Hippocampal formation (tissue), 2 donors: ENCODE measurements at regions not wholly inside any gene's neighbourhood (a gene's known extent, or its start where the extent isn't known, plus 50 kb on each side); places are given as distances from the start of the nearest gene placed in this dataset.

Source experiments
- DNase-seq, 2 donors: peaks; one replicate each; lab custom pipeline; 2025; lab: John Stamatoyannopoulos, UW

DNA sequence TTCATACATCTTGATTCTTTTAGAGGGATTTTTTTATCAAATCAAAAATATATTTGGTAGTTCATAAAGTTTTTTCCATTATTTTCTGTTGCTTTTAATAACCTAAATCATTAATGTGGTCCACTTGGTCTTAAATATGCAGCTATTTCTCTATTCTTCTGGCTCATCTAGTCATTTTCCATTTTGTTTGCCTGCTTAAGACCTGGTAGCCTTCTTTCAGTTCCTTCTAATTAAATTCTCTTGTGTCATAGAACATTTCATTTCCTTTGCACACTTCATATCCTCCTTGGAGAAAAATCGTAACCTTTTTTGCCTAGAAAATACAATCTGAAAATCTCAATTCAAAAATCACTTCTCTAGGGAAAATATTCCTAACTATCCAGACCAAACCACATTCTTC, 387.0 kb downstream of the LRFN5 start:
- no peak for DNase-seq

DNA sequence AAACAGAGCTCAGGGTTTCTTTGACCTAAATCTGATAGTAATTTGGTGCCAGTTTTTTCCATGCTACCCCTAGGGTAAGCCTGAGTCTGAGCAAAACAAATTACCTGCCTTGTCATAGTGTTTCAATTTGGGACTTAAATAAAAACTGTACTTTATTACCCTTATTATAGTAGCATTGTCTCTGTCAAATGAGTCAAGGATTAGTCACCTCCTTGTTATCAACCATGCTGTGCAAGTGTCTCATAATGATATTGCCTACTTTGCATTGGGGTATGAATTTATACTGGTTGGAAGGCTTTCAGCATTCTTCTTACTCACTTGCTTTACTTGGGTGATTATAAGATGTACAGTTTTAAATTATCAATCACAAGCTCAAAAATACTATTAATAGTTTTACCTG, 380.0 kb downstream of the LRFN5 start:
- no peak for DNase-seq

DNA sequence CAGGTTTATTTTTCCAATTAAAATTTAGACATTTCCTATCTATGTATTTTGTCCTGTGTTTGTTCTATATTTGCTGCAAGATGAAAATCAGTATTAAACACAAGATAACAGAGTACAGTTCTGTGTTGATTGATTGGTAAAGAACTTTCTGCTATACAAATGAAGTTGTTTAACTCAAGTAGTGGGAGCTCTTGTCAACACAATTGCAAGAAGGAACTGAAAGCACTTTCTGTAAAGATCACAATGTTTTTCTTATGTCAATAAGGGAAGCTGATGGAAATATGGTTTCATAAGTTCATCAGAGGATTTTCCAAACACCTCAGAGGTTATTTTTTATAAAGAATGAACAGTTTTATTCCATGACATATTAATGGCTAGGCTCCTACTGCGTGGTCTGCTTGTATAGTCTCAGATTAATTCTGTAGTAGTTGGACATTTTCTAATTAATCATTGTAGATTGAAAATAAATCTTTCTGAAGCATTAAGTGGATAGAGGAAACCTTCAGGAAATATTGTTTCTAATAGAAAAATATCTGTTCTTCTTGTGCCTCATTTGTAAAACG, 379.5 kb downstream of the LRFN5 start:
- DNase-seq: no peak

DNA sequence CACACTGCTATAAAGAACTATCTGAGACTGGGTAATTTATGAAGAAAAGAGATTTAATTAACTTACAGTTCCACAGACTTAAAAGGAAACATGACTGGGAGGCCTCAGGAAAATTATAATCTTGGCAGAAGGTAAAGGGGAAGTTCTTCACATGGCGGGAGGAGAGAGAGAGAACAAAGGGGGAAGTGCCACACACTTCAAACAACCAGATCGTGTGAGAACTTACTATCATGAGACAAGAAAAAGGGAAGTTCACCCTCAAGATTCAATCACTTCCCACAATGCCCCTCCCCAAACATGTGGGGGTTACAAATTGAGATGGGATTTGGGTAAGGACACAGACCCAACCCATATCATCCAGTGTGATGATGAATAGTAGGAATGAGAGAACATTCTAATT, 366.5 kb downstream of the LRFN5 start:
- no peak for DNase-seq

DNA sequence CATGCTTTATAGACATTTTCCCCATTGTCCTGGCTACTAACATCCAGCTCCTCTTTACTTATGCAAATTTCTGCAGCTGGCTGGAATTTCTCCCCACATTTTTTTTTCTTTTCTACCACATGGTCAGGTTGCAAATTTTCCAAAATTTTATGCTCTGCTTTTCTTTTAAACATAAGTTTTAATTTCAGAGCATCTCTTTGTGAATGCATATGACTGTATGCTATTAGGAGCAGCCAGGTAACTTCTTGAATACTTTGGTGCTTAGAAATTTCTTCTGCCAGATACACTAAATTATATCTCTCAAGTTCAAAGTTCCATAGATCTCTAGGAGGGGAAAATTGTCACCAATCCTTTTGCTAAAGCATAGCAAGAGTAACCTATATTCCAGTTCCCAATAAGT, 365.9 kb downstream of the LRFN5 start:
- DNase-seq: no peak

DNA sequence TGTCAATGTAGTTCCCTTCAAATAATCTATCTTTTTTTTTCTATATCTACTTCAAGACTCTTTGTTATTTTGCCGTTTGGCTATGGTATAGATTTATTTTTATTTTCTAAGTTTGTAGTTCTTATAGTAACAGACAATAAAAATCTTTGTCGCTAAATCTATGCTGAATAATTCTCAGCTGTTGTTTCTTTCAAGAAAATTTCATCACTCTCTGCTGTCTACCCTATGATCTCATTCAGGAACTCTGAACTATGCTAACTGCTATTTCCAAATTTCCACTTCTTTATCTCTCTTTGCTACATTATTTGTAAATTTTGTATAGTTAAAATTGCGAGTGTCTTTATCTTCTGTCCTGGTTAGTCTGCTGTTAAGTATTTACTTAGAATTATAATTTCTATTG, 353.6 kb downstream of the LRFN5 start:
- DNase-seq: no peak

DNA sequence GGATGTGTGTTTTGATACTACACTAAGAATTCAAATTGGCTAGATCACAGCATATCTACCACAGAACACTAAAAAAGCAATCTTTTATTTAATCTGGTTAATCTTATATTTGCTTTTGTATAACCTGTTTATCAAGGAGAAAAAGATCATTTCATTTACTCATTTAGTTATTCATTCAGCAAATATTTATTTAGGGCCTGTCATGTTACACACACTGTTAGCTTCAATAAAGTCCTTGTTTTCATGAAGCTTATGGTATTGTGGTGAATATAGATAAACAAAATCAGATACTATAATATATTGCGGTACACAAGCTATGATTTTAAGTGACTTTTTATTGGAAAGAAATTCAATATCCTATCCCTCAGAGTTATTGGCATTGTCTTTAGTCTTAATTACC, 350.8 kb downstream of the LRFN5 start:
- no peak for DNase-seq
